GM23338 (cell line): ENCODE measurements at regions not wholly inside any gene's neighbourhood (a gene's known extent, or its start where the extent isn't known, plus 50 kb on each side); places are given as distances from the start of the nearest gene placed in this dataset.

Experiments used
- ATAC-seq: fragments of 200-7000 bp; cut with Tn5 transposase; 3 replicates; pipeline ENCODE4 v1.9.1; 2020
- DNase-seq: peaks from one replicate; pipeline ENCODE4 v3.0.0-alpha.2; 2015; ENCODE audit warnings: low spot score
- H2AFZ ChIP-seq: fragments of 200-600 bp; sonication (generic); 2 replicates; pipeline ENCODE4 v1.8.0; 2016; ENCODE audit warnings: antibody characterized with exemption, mild to moderate bottlenecking, moderate library complexity
- H3F3A ChIP-seq: fragments of 200-600 bp; sonication (generic); replicated peaks from 2 replicates; pipeline ENCODE4 v1.8.0; 2017; ENCODE audit warnings: antibody characterized with exemption, mixed run types, low read depth
- H3K27ac ChIP-seq: fragments of 200-600 bp; sonication (generic); 2 replicates; pipeline ENCODE4 v1.6.1; 2016; ENCODE audit warnings: low read depth
- H3K27me3 ChIP-seq: fragments of 200-600 bp; sonication (generic); 2 replicates; pipeline ENCODE4 v1.8.0; 2016; ENCODE audit warnings: mild to moderate bottlenecking, mixed run types, moderate library complexity; ENCODE audit not compliant: insufficient read depth
- H3K36me3 ChIP-seq: fragments of 200-600 bp; sonication (generic); 2 replicates; pipeline ENCODE4 v1.8.0; 2016; ENCODE audit warnings: mild to moderate bottlenecking; ENCODE audit not compliant: insufficient read depth
- H3K4me1 ChIP-seq: fragments of 200-600 bp; sonication (generic); 2 replicates; pipeline ENCODE4 v1.8.0; 2016; ENCODE audit warnings: mild to moderate bottlenecking, moderate library complexity; ENCODE audit not compliant: insufficient read depth
- H3K4me2 ChIP-seq: fragments of 200-600 bp; sonication (generic); 2 replicates; pipeline ENCODE4 v1.7.1; 2017; ENCODE audit warnings: mixed run types
- H3K4me3 ChIP-seq: fragments of 200-600 bp; sonication (generic); 2 replicates; pipeline ENCODE4 v1.6.1; 2016; ENCODE audit warnings: mixed run types
- H3K79me2 ChIP-seq: fragments of 200-600 bp; sonication (generic); replicated peaks from 2 replicates; pipeline ENCODE4 v1.8.0; 2017; ENCODE audit warnings: mild to moderate bottlenecking; ENCODE audit not compliant: insufficient read depth
- H3K9me2 ChIP-seq: fragments of 200-600 bp; sonication (generic); 2 replicates; pipeline ENCODE4 v1.8.0; 2017; ENCODE audit not compliant: insufficient read depth
- H4K20me1 ChIP-seq: fragments of 200-600 bp; sonication (generic); replicated peaks from 2 replicates; pipeline ENCODE4 v1.8.0; 2017; ENCODE audit warnings: mild to moderate bottlenecking; ENCODE audit not compliant: insufficient read depth
- H3K27ac Mint-ChIP-seq: 2 replicates; pipeline ENCODE4 v1.8.0; 2020; ENCODE audit warnings: inconsistent platforms, mild to moderate bottlenecking, moderate library complexity, mixed read lengths
- H3K27me3 Mint-ChIP-seq: 3 replicates; pipeline ENCODE4 v1.8.0; 2022; ENCODE audit warnings: low read depth, mild to moderate bottlenecking, moderate library complexity, mixed read lengths, inconsistent platforms; ENCODE audit not compliant: insufficient read depth, poor library complexity
- H3K36me3 Mint-ChIP-seq: 3 replicates; pipeline ENCODE4 v1.8.0; 2021; ENCODE audit warnings: low read depth, mild to moderate bottlenecking, inconsistent platforms, moderate library complexity, mixed read lengths
- H3K4me1 Mint-ChIP-seq: 3 replicates; pipeline ENCODE4 v1.8.0; 2020; ENCODE audit warnings: mild to moderate bottlenecking, inconsistent platforms, mixed read lengths
- H3K4me3 Mint-ChIP-seq: 3 replicates; pipeline ENCODE4 v1.8.0; 2021; ENCODE audit warnings: moderate library complexity, mild to moderate bottlenecking, inconsistent platforms, mixed read lengths
- H3K9me3 Mint-ChIP-seq: 3 replicates; pipeline ENCODE4 v1.8.0; 2020; ENCODE audit warnings: moderate library complexity, mild to moderate bottlenecking, inconsistent platforms, mixed read lengths
- CTCF ChIP-seq, 2 experiments: fragments of 200-600 bp in 1 of 2; sonication (generic) in 1 of 2; conservative IDR thresholded peaks; 2 replicates each; pipeline versions ENCODE4 v1.5.1 to v1.6.1; 2016 to 2017; ENCODE audit warnings: antibody characterized with exemption in 2 of 2, low read depth in 2 of 2, mild to moderate bottlenecking in 2 of 2, moderate library complexity in 1 of 2
- ETS1 ChIP-seq: IDR thresholded peaks from 2 replicates; pipeline ENCODE4 v1.6.1; 2016; ENCODE audit warnings: antibody characterized with exemption
- EZH2 ChIP-seq: fragments of 200-600 bp; sonication (generic); IDR thresholded peaks from one replicate; pipeline ENCODE4 v1.8.0; 2017; ENCODE audit warnings: antibody characterized with exemption, mild to moderate bottlenecking, low read depth; ENCODE audit not compliant: unreplicated experiment
- EZH2phosphoT487 ChIP-seq: fragments of 200-600 bp; sonication (generic); IDR thresholded peaks from one replicate; pipeline ENCODE4 v1.8.1; 2018; ENCODE audit warnings: antibody characterized with exemption; ENCODE audit not compliant: unreplicated experiment
- POLR2AphosphoS5 ChIP-seq: IDR thresholded peaks from 2 replicates; pipeline ENCODE4 v1.6.1; 2016; ENCODE audit warnings: antibody characterized with exemption, low read depth
- REST ChIP-seq: IDR thresholded peaks from one replicate; pipeline ENCODE4 v1.6.1; 2018; ENCODE audit warnings: antibody characterized with exemption; ENCODE audit not compliant: unreplicated experiment
- STAT1 ChIP-seq: IDR thresholded peaks from one replicate; pipeline ENCODE4 v1.6.1; 2016; ENCODE audit warnings: antibody characterized with exemption; ENCODE audit not compliant: unreplicated experiment
- ZNF114 ChIP-seq: fragments of 250-450 bp; sonication (Bioruptor Pico); IDR thresholded peaks from 2 replicates; pipeline ENCODE4 v1.5.0; 2020; ENCODE audit warnings: mild to moderate bottlenecking, moderate library complexity
- ZNF331 ChIP-seq: fragments of 250-450 bp; sonication (Bioruptor Pico); IDR thresholded peaks from 2 replicates; pipeline ENCODE4 v1.5.0; 2020; ENCODE audit warnings: low read depth, mild to moderate bottlenecking, moderate library complexity
- TF ChIP-seq, protein P1 (sequence below): fragments of 250-450 bp; sonication (Bioruptor Pico); IDR thresholded peaks from 2 replicates; pipeline ENCODE4 v1.5.0; 2020; ENCODE audit warnings: mild to moderate bottlenecking, moderate library complexity

DNA sequence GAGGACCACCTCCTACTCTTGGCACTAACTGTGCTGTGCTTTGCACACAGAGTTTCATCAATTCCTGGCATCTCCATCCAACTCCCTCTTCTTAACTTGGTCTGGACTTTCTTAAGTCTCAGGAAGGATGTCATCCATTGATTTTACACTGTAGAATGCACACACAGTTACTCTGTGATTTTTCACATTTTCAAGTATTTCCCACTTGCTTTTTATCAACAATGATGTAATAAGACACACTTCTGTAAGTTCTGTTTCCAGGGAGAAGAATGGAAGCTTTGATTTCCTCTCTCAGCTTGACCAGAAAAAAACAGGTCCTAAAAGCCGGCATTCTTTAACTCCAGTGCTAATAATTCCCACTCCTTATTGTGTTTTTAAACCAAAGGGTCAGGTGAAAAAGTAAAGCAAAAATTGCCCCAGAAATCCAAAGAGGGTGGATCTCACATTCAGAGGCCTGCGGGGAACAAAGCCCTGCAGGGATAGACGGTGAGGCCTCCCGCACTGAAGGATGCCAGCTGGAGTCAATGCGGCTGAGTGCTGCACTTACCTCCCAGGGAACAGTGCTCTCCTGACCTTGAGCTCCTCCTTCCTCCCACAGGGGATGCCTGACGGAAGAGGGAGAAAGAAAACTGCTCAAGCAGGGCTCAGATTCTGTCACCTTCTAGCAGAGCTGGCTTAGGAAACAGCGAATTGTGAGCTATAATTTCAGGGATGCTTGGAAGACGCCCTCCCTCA lies 83.1 kb downstream of the PDCL3 start (continued):
- TF ChIP-seq, protein P1, sequence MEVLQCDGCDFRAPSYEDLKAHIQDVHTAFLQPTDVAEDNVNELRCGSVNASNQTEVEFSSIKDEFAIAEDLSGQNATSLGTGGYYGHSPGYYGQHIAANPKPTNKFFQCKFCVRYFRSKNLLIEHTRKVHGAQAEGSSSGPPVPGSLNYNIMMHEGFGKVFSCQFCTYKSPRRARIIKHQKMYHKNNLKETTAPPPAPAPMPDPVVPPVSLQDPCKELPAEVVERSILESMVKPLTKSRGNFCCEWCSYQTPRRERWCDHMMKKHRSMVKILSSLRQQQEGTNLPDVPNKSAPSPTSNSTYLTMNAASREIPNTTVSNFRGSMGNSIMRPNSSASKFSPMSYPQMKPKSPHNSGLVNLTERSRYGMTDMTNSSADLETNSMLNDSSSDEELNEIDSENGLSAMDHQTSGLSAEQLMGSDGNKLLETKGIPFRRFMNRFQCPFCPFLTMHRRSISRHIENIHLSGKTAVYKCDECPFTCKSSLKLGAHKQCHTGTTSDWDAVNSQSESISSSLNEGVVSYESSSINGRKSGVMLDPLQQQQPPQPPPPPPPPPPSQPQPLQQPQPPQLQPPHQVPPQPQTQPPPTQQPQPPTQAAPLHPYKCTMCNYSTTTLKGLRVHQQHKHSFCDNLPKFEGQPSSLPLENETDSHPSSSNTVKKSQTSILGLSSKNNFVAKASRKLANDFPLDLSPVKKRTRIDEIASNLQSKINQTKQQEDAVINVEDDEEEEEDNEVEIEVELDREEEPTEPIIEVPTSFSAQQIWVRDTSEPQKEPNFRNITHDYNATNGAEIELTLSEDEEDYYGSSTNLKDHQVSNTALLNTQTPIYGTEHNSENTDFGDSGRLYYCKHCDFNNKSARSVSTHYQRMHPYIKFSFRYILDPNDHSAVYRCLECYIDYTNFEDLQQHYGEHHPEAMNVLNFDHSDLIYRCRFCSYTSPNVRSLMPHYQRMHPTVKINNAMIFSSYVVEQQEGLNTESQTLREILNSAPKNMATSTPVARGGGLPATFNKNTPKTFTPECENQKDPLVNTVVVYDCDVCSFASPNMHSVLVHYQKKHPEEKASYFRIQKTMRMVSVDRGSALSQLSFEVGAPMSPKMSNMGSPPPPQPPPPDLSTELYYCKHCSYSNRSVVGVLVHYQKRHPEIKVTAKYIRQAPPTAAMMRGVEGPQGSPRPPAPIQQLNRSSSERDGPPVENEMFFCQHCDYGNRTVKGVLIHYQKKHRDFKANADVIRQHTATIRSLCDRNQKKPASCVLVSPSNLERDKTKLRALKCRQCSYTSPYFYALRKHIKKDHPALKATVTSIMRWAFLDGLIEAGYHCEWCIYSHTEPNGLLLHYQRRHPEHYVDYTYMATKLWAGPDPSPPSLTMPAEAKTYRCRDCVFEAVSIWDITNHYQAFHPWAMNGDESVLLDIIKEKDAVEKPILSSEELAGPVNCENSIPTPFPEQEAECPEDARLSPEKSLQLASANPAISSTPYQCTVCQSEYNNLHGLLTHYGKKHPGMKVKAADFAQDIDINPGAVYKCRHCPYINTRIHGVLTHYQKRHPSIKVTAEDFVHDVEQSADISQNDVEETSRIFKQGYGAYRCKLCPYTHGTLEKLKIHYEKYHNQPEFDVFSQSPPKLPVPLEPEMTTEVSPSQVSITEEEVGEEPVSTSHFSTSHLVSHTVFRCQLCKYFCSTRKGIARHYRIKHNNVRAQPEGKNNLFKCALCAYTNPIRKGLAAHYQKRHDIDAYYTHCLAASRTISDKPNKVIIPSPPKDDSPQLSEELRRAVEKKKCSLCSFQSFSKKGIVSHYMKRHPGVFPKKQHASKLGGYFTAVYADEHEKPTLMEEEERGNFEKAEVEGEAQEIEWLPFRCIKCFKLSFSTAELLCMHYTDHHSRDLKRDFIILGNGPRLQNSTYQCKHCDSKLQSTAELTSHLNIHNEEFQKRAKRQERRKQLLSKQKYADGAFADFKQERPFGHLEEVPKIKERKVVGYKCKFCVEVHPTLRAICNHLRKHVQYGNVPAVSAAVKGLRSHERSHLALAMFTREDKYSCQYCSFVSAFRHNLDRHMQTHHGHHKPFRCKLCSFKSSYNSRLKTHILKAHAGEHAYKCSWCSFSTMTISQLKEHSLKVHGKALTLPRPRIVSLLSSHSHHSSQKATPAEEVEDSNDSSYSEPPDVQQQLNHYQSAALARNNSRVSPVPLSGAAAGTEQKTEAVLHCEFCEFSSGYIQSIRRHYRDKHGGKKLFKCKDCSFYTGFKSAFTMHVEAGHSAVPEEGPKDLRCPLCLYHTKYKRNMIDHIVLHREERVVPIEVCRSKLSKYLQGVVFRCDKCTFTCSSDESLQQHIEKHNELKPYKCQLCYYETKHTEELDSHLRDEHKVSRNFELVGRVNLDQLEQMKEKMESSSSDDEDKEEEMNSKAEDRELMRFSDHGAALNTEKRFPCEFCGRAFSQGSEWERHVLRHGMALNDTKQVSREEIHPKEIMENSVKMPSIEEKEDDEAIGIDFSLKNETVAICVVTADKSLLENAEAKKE: no peak
- TF ChIP-seq EZH2 (no peak), ZNF331 (CRISPR knock-in tag) (no peak), ETS1 (no peak)

- Mint-ChIP-seq H3K4me3 (no peak overlapping the region), H3K9me3 (peaks cover 11% of the 10 kb centered on the region), H3K27ac (no peak overlapping the region), H3K4me1 (peaks cover 7% of the 10 kb centered on the region), H3K36me3 (peaks cover 7% of the 10 kb centered on the region; the same call in 2 of the 3 replicates), H3K27me3 (no peaks in the 10 kb centered on the region)
- Histone ChIP-seq H3F3A (no peaks in the 10 kb centered on the region), H4K20me1 (no peaks in the 10 kb centered on the region), H3K36me3 (no peaks in the 10 kb centered on the region), H3K27ac (no peak overlapping the region), H3K79me2 (no peaks in the 10 kb centered on the region), H3K4me2 (no peak overlapping the region), H3K9me2 (peaks cover 2% of the 10 kb centered on the region; the same call in 1 of the 2 replicates), H3K4me1 (no peaks in the 10 kb centered on the region; the same call in 1 of the 2 replicates), H3K27me3 (no peaks in the 10 kb centered on the region), H2AFZ (no peak overlapping the region), H3K4me3 (no peak overlapping the region)
- DNase-seq (no peak), ATAC-seq (no peak)
- TF ChIP-seq CTCF (conservative IDR thresholded peaks at IDR 0.05; ENCODE audit: low read depth in 2 of 2) (no peak), ZNF331 (CRISPR knock-in tag) (no peak), REST (no peak), POLR2AphosphoS5 (no peak), ZNF114 (CRISPR knock-in tag) (no peak), EZH2 (no peak), EZH2phosphoT487 (no peak), STAT1 (no peak)
Observed at GRCh38 chr2:100647709-100648108, 84.9 kb downstream of the PDCL3 start.
